ENCODE measurements at regions not wholly inside any gene's neighbourhood (a gene's known extent, or its start where the extent isn't known, plus 50 kb on each side); places are given as distances from the start of the nearest gene placed in this dataset.

GRCh38 chrX:124518885-124519284, 172.5 kb downstream of the SH2D1A start:
- H3K4me3 ChIP-seq (ENCODE audit: low read depth, low read length): no peak overlapping the region
- TF ChIP-seq CTCF (IDR thresholded peaks at IDR 0.05; ENCODE audit: borderline replicate concordance, insufficient read depth, low read depth, low read length): no peak

DNA sequence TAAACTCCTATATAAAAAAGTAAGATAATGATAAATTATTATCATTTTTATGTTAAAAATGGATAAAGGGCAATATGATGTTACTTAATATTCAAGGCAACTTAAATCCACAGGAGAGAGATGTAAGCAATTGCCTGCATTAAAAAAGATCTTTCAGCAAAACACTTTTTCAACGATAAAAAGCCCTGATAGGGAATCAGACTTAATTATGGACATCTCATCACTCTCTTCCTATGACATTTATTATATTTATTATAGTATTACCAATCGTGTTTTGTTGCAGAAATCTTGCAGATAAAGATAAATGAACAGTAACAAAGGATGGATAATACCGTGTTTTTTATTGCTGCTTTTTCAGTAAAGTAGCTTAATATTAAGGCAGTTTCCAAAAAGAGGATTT, 178.5 kb downstream of the SH2D1A start:
- H3K4me3 ChIP-seq (ENCODE audit: low read depth, low read length): no peak overlapping the region
- no peak for TF ChIP-seq CTCF (IDR thresholded peaks at IDR 0.05; ENCODE audit: borderline replicate concordance, insufficient read depth, low read depth, low read length)

DNA sequence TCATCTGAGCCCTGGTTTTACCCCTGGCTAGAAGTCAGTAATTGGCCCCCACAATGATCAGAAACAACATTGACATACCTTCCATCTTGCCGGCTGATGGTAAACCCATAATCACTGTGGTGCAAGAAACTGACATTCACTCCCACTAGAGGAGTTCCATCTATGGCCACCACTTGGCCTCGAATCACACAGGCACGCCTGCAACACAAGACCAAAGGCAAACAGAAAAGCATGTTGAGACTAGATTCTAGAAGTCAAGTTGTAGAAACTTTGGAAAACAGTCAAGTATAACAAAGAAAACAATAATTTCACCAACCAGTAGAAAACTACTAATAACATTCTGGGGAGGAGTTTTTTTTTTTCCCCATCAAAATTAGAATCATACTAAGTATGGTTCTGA, 183.4 kb downstream of the SH2D1A start:
- no peak for TF ChIP-seq CTCF (IDR thresholded peaks at IDR 0.05; ENCODE audit: borderline replicate concordance, insufficient read depth, low read depth, low read length)
- no peak overlapping the region for H3K4me3 ChIP-seq (ENCODE audit: low read depth, low read length)

DNA sequence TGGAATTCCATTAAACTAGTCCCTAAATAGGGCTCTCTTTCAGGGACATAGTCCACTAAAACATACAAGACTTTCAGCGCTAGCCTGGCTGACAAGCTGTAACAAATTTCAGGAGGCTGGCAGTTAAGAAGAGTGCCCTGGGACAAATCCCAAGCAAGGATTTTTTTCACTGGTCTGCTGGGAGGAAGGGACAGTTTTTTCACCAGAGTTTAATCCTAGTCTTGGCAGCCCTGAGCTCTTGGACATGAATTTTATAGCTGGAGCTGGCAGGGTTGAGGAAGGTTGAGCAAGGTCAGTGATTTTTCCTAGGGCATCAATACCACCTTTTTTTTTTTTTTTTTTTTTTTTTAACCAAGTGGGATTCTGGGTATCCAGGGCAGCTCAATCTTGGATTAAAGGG, 184.4 kb downstream of the SH2D1A start:
- no peak overlapping the region for H3K4me3 ChIP-seq (ENCODE audit: low read depth, low read length)
- TF ChIP-seq CTCF (IDR thresholded peaks at IDR 0.05; ENCODE audit: borderline replicate concordance, insufficient read depth, low read depth, low read length): no peak

- H3K4me3 ChIP-seq (ENCODE audit: low read depth, low read length): no peak overlapping the region
- no peak for TF ChIP-seq CTCF (IDR thresholded peaks at IDR 0.05; ENCODE audit: borderline replicate concordance, insufficient read depth, low read depth, low read length)
Measured at GRCh38 chrX:124534536-124534935, 188.2 kb downstream of the SH2D1A start.

- TF ChIP-seq CTCF (IDR thresholded peaks at IDR 0.05; ENCODE audit: borderline replicate concordance, insufficient read depth, low read depth, low read length): no peak
Measured at GRCh38 chrX:124540474-124540873, 194.1 kb downstream of the SH2D1A start.

GRCh38 chrX:124548571-124548970, 202.2 kb downstream of the SH2D1A start:
- no peak overlapping the region for H3K4me3 ChIP-seq (ENCODE audit: low read depth, low read length)
- TF ChIP-seq CTCF (IDR thresholded peaks at IDR 0.05; ENCODE audit: borderline replicate concordance, insufficient read depth, low read depth, low read length): no peak

More at GRCh38 chrX:124540474-124540873, 194.1 kb downstream of the SH2D1A start:
- no peak overlapping the region for H3K4me3 ChIP-seq (ENCODE audit: low read depth, low read length)

All from GM12875 (cell line).